ENCODE measurements at regions not wholly inside any gene's neighbourhood (a gene's known extent, or its start where the extent isn't known, plus 50 kb on each side); places are given as distances from the start of the nearest gene placed in this dataset.

- DNase-seq, result no peak
Measured at GRCh38 chr1:14108356-14109275, 408.6 kb downstream of the PRDM2 start.

- DNase-seq, result no peak
Measured at GRCh38 chr1:14109276-14109635, 409.3 kb downstream of the PRDM2 start.

- no peak for DNase-seq
Measured at GRCh38 chr1:14110040-14110439, 410.1 kb downstream of the PRDM2 start.

- DNase-seq, result no peak
Measured at GRCh38 chr1:14111121-14111520, 411.1 kb downstream of the PRDM2 start.

GRCh38 chr1:14112613-14113012, 412.6 kb downstream of the PRDM2 start:
- no peak for DNase-seq

- no peak for DNase-seq
Measured at GRCh38 chr1:14113271-14113670, 413.3 kb downstream of the PRDM2 start.

GRCh38 chr1:14113841-14114567, 414.0 kb downstream of the PRDM2 start:
- peak; percentile 24 for DNase-seq

- no peak for DNase-seq
Measured at GRCh38 chr1:14115976-14116375, 416.0 kb downstream of the PRDM2 start.

GRCh38 chr1:14117700-14118099, 417.7 kb downstream of the PRDM2 start:
- DNase-seq, result no peak

GRCh38 chr1:14118691-14119485, 418.9 kb downstream of the PRDM2 start:
- no peak for DNase-seq

- no peak for DNase-seq
Measured at GRCh38 chr1:14120895-14121294, 420.9 kb downstream of the PRDM2 start.

GRCh38 chr1:14128096-14128495, 428.1 kb downstream of the PRDM2 start:
- no peak for DNase-seq

GRCh38 chr1:14129009-14129408, 429.0 kb downstream of the PRDM2 start:
- DNase-seq, result no peak

GRCh38 chr1:14135070-14135469, 435.1 kb downstream of the PRDM2 start:
- DNase-seq, result no peak

- no peak for DNase-seq
Measured at GRCh38 chr1:14136152-14136763, 436.3 kb downstream of the PRDM2 start.

GRCh38 chr1:14136881-14137280, 436.9 kb downstream of the PRDM2 start:
- DNase-seq, result no peak

- no peak for DNase-seq
Measured at GRCh38 chr1:14137411-14138134, 437.6 kb downstream of the PRDM2 start.

GRCh38 chr1:14138135-14138506, 438.1 kb downstream of the PRDM2 start:
- no peak for DNase-seq

GRCh38 chr1:14138687-14139086, 438.7 kb downstream of the PRDM2 start:
- DNase-seq, result no peak

GRCh38 chr1:14140831-14141401, 440.9 kb downstream of the PRDM2 start:
- no peak for DNase-seq

GRCh38 chr1:14141656-14142055, 441.7 kb downstream of the PRDM2 start:
- DNase-seq, result no peak

Data from DMS53 (cell line).